ENCODE measurements at regions not wholly inside any gene's neighbourhood (a gene's known extent, or its start where the extent isn't known, plus 50 kb on each side); places are given as distances from the start of the nearest gene placed in this dataset.

GRCh38 chr5:120985526-120985925, 521.4 kb downstream of the PRR16 start:
- TF ChIP-seq CTCF (IDR thresholded peaks at IDR 0.05; ENCODE audit: low read depth, low read length, poor library complexity, severe bottlenecking) (no peak), EZH2phosphoT487 (IDR thresholded peaks at IDR 0.05; ENCODE audit: borderline replicate concordance, low read length) (no peak)
